Activated T-cell treated with anti-CD3 and anti-CD28 coated beads, Interleukin-2, amount 50 U/mL, for 24 hours (primary cell): ENCODE measurements at regions not wholly inside any gene's neighbourhood (a gene's known extent, or its start where the extent isn't known, plus 50 kb on each side); places are given as distances from the start of the nearest gene placed in this dataset.
"Not testable (repeated sequence)": the region's sequence is repeated elsewhere in the genome, so short reads cannot be mapped to it uniquely, and the experiment has no call there.

ENCODE experiments used
- DNase-seq: peaks from one replicate; pipeline ENCODE4 v3.0.0-alpha.2; 2020
- H3K27ac Mint-ChIP-seq: 2 replicates; pipeline ENCODE4 v1.8.0; 2020; ENCODE audit warnings: mild to moderate bottlenecking, mixed read lengths
- H3K27me3 Mint-ChIP-seq: 2 replicates; pipeline ENCODE4 v1.8.0; 2020; ENCODE audit warnings: mixed read lengths
- H3K36me3 Mint-ChIP-seq: 2 replicates; pipeline ENCODE4 v1.8.0; 2020; ENCODE audit warnings: low read depth, mixed read lengths
- H3K4me1 Mint-ChIP-seq: 2 replicates; pipeline ENCODE4 v1.8.0; 2020; ENCODE audit warnings: low read depth, mixed read lengths
- H3K4me3 Mint-ChIP-seq: 2 replicates; pipeline ENCODE4 v1.8.0; 2020; ENCODE audit warnings: mild to moderate bottlenecking, moderate library complexity, mixed read lengths
- H3K9me3 Mint-ChIP-seq: 2 replicates; pipeline ENCODE4 v1.8.0; 2020; ENCODE audit warnings: mixed read lengths

GRCh38 chr5:171706736-171707441 lies 78.7 kb upstream of the SMIM23 start:
- Mint-ChIP-seq H3K27me3 (peaks cover 15% of the 10 kb centered on the region), H3K36me3 (no peaks in the 10 kb centered on the region), H3K27ac (no peak overlapping the region), H3K9me3 (no peaks in the 10 kb centered on the region), H3K4me3 (no peak overlapping the region), H3K4me1 (no peaks in the 10 kb centered on the region)
- no peak for DNase-seq

GRCh38 chr5:171707442-171707792 lies 78.2 kb upstream of the SMIM23 start:
- H3K9me3 Mint-ChIP-seq, result no peaks in the 10 kb centered on the region
- H3K27ac Mint-ChIP-seq, result no peak overlapping the region
- H3K4me1 Mint-ChIP-seq, result no peaks in the 10 kb centered on the region
- DNase-seq, result no peak
- no peaks in the 10 kb centered on the region for H3K36me3 Mint-ChIP-seq
- no peak overlapping the region for H3K4me3 Mint-ChIP-seq
- peaks cover 15% of the 10 kb centered on the region for H3K27me3 Mint-ChIP-seq

- no peak overlapping the region for H3K27ac Mint-ChIP-seq
These were observed 75.7 kb upstream of the SMIM23 start for GRCh38 chr5:171709930-171710329.

GRCh38 chr5:171710451-171711024 lies 75.1 kb upstream of the SMIM23 start:
- no peak for DNase-seq
- Mint-ChIP-seq H3K4me1 (no peaks in the 10 kb centered on the region), H3K9me3 (no peaks in the 10 kb centered on the region), H3K27ac (no peak overlapping the region), H3K4me3 (no peak overlapping the region), H3K36me3 (no peaks in the 10 kb centered on the region), H3K27me3 (peaks cover 2% of the 10 kb centered on the region)

More at GRCh38 chr5:171709930-171710329, 75.7 kb upstream of the SMIM23 start:
- Mint-ChIP-seq H3K9me3 (no peaks in the 10 kb centered on the region), H3K4me1 (no peaks in the 10 kb centered on the region), H3K4me3 (no peak overlapping the region), H3K27me3 (peaks cover 4% of the 10 kb centered on the region), H3K36me3 (no peaks in the 10 kb centered on the region)
- no peak for DNase-seq

- H3K27me3 Mint-ChIP-seq, result peaks cover 7% of the 10 kb centered on the region
- H3K9me3 Mint-ChIP-seq, result no peaks in the 10 kb centered on the region
- no peak overlapping the region for H3K4me3 Mint-ChIP-seq
- no peaks in the 10 kb centered on the region for H3K4me1 Mint-ChIP-seq
- no peak for DNase-seq
- no peaks in the 10 kb centered on the region for H3K36me3 Mint-ChIP-seq
- H3K27ac Mint-ChIP-seq, result no peak overlapping the region
These were observed 74.0 kb upstream of the SMIM23 start for GRCh38 chr5:171711571-171711970.

GRCh38 chr5:171712616-171713015 lies 73.0 kb upstream of the SMIM23 start:
- no peaks in the 10 kb centered on the region for H3K9me3 Mint-ChIP-seq
- H3K27me3 Mint-ChIP-seq, result peaks cover 7% of the 10 kb centered on the region
- no peak for DNase-seq
- no peak overlapping the region for H3K27ac Mint-ChIP-seq
- no peak overlapping the region for H3K4me3 Mint-ChIP-seq
- H3K36me3 Mint-ChIP-seq, result no peaks in the 10 kb centered on the region
- no peaks in the 10 kb centered on the region for H3K4me1 Mint-ChIP-seq

GRCh38 chr5:171713152-171713551 lies 72.5 kb upstream of the SMIM23 start:
- no peaks in the 10 kb centered on the region for H3K9me3 Mint-ChIP-seq
- H3K36me3 Mint-ChIP-seq, result no peaks in the 10 kb centered on the region
- no peak overlapping the region for H3K4me3 Mint-ChIP-seq
- no peak overlapping the region for H3K27ac Mint-ChIP-seq
- H3K27me3 Mint-ChIP-seq, result peaks cover 11% of the 10 kb centered on the region
- DNase-seq, result no peak
- no peaks in the 10 kb centered on the region for H3K4me1 Mint-ChIP-seq

GRCh38 chr5:171714261-171714660 lies 71.4 kb upstream of the SMIM23 start:
- H3K27me3 Mint-ChIP-seq, result peaks cover 14% of the 10 kb centered on the region
- no peaks in the 10 kb centered on the region for H3K9me3 Mint-ChIP-seq
- no peaks in the 10 kb centered on the region for H3K4me1 Mint-ChIP-seq
- no peak overlapping the region for H3K4me3 Mint-ChIP-seq
- no peak for DNase-seq
- no peak overlapping the region for H3K27ac Mint-ChIP-seq
- no peaks in the 10 kb centered on the region for H3K36me3 Mint-ChIP-seq

GRCh38 chr5:171714851-171715250 lies 70.8 kb upstream of the SMIM23 start:
- no peak overlapping the region for H3K27ac Mint-ChIP-seq
- no peaks in the 10 kb centered on the region for H3K9me3 Mint-ChIP-seq
- H3K36me3 Mint-ChIP-seq, result no peaks in the 10 kb centered on the region
- no peaks in the 10 kb centered on the region for H3K4me1 Mint-ChIP-seq
- peaks cover 14% of the 10 kb centered on the region for H3K27me3 Mint-ChIP-seq
- no peak overlapping the region for H3K4me3 Mint-ChIP-seq
- DNase-seq, result no peak

GRCh38 chr5:171715551-171715950 lies 70.1 kb upstream of the SMIM23 start:
- Mint-ChIP-seq H3K27ac (no peak overlapping the region), H3K27me3 (peaks cover 16% of the 10 kb centered on the region), H3K4me3 (no peak overlapping the region), H3K36me3 (no peaks in the 10 kb centered on the region), H3K9me3 (no peaks in the 10 kb centered on the region), H3K4me1 (no peaks in the 10 kb centered on the region)
- DNase-seq, result no peak

- Mint-ChIP-seq H3K4me3 (no peak overlapping the region), H3K9me3 (no peaks in the 10 kb centered on the region), H3K36me3 (no peaks in the 10 kb centered on the region), H3K4me1 (peaks cover 1% of the 10 kb centered on the region), H3K27ac (no peak overlapping the region), H3K27me3 (peaks cover 39% of the 10 kb centered on the region)
- DNase-seq, result no peak
These were observed 65.5 kb upstream of the SMIM23 start for GRCh38 chr5:171720086-171720485.

- H3K27me3 Mint-ChIP-seq, result peaks cover 43% of the 10 kb centered on the region
- H3K36me3 Mint-ChIP-seq, result no peaks in the 10 kb centered on the region
- H3K27ac Mint-ChIP-seq, result no peak overlapping the region
- peaks cover 1% of the 10 kb centered on the region for H3K4me1 Mint-ChIP-seq
- DNase-seq, result no peak
- peaks cover 7% of the 10 kb centered on the region for H3K9me3 Mint-ChIP-seq
- H3K4me3 Mint-ChIP-seq, result no peak overlapping the region
These were observed 64.2 kb upstream of the SMIM23 start for GRCh38 chr5:171721464-171721863.

GRCh38 chr5:171724468-171725204 lies 61.0 kb upstream of the SMIM23 start:
- H3K4me1 Mint-ChIP-seq, result peaks cover 1% of the 10 kb centered on the region
- DNase-seq, result no peak
- H3K27ac Mint-ChIP-seq, result no peak overlapping the region
- peaks cover 41% of the 10 kb centered on the region for H3K27me3 Mint-ChIP-seq
- H3K9me3 Mint-ChIP-seq, result peaks cover 11% of the 10 kb centered on the region
- H3K4me3 Mint-ChIP-seq, result no peak overlapping the region
- no peaks in the 10 kb centered on the region for H3K36me3 Mint-ChIP-seq

GRCh38 chr5:171725205-171725601 lies 60.4 kb upstream of the SMIM23 start:
- H3K36me3 Mint-ChIP-seq, result no peaks in the 10 kb centered on the region
- H3K27ac Mint-ChIP-seq, result no peak overlapping the region
- peaks cover 11% of the 10 kb centered on the region for H3K9me3 Mint-ChIP-seq
- H3K4me1 Mint-ChIP-seq, result peaks cover 1% of the 10 kb centered on the region
- no peak overlapping the region for H3K4me3 Mint-ChIP-seq
- no peak for DNase-seq
- peaks cover 41% of the 10 kb centered on the region for H3K27me3 Mint-ChIP-seq

- H3K36me3 Mint-ChIP-seq, H3K4me3 Mint-ChIP-seq, H3K27ac Mint-ChIP-seq, H3K4me1 Mint-ChIP-seq, DNase-seq: not testable (repeated sequence)
- Mint-ChIP-seq H3K9me3 (peaks cover 11% of the 10 kb centered on the region), H3K27me3 (peaks cover 27% of the 10 kb centered on the region)
These were observed 58.8 kb upstream of the SMIM23 start for GRCh38 chr5:171726819-171727218.
